GM12878 (cell line): ENCODE measurements at regions not wholly inside any gene's neighbourhood (a gene's known extent, or its start where the extent isn't known, plus 50 kb on each side); places are given as distances from the start of the nearest gene placed in this dataset.

Source experiments
- ATAC-seq: fragments of 200-7000 bp; cut with Tn5 transposase; 3 replicates; pipeline ENCODE4 v1.9.1; 2020; ENCODE audit warnings: mild to moderate bottlenecking, moderate library complexity
- BruUV-seq: library from RNA; stranded (reverse); fragments of 400-500 nt; replicated peaks from 2 replicates; lab custom pipeline; 2021; lab: Mats Ljungman, UMichigan
- CTCF ChIA-PET: fragments of 300-600 bp; sonication (Branson Sonifier 250); formaldehyde crosslinking; extraction: SDS; loops from one replicate; lab custom pipeline; 2021; ENCODE audit warnings: inconsistent platforms; lab: Yijun Ruan, JAX
- POLR2A ChIA-PET: fragments of 350-600 bp; formaldehyde crosslinking; extraction: SDS; loops from one replicate; lab custom pipeline; 2021; ENCODE audit warnings: inconsistent platforms; lab: Charles Lee
- RAD21 ChIA-PET: fragments of 300-600 bp; sonication (Branson Sonifier 250); formaldehyde crosslinking; loops from one replicate; lab custom pipeline; 2023; ENCODE audit warnings: antibody characterized with exemption; ENCODE audit not compliant: unreplicated experiment; lab: Charles Lee
- SMC1A ChIA-PET: fragments of 300-600 bp; sonication (Branson Sonifier 250); formaldehyde crosslinking; loops from one replicate; lab custom pipeline; 2023; ENCODE audit not compliant: unreplicated experiment, uncharacterized antibody; lab: Charles Lee
- DNase-seq: peaks from one replicate; pipeline ENCODE4 v3.0.0-alpha.2; 2011; ENCODE audit warnings: low read depth, low spot score
- FAIRE-seq: peaks from 3 replicates; lab custom pipeline; 2011; peaks lifted over from hg19 to GRCh38; lab: Jason Lieb, UNC
- H2AFZ ChIP-seq: 2 replicates; pipeline ENCODE4 v1.6.0; 2011; ENCODE audit warnings: low read depth, low read length, control low read depth; ENCODE audit not compliant: control insufficient read depth
- H3K27ac ChIP-seq: 2 replicates; pipeline ENCODE4 v1.5.1; 2011; ENCODE audit warnings: control low read depth; ENCODE audit not compliant: control insufficient read depth, insufficient read depth
- H3K27me3 ChIP-seq, 2 experiments: replicated peaks in 1 of 2; 2 replicates each; pipeline versions ENCODE4 v1.6.0 to v1.6.1; 2011; ENCODE audit warnings: low read length in 1 of 2; ENCODE audit not compliant: control insufficient read depth in 2 of 2, insufficient read depth in 2 of 2
- H3K36me3 ChIP-seq, 2 experiments: 2 replicates each; pipeline ENCODE4 v1.5.1; 2011; ENCODE audit warnings: low read length in 1 of 2; ENCODE audit not compliant: control insufficient read depth in 2 of 2, insufficient read depth in 2 of 2
- H3K4me1 ChIP-seq: 2 replicates; pipeline ENCODE4 v1.6.1; 2011; ENCODE audit warnings: mild to moderate bottlenecking, low read length, moderate library complexity, mixed read lengths; ENCODE audit not compliant: control insufficient read depth, insufficient read depth
- H3K4me2 ChIP-seq: 2 replicates; pipeline ENCODE4 v1.6.0; 2011; ENCODE audit warnings: control low read depth; ENCODE audit not compliant: control insufficient read depth, insufficient read depth
- H3K4me3 ChIP-seq: fragments of 200-600 bp; sonication (generic); 2 replicates; pipeline ENCODE4 v1.5.1; 2016
- H3K79me2 ChIP-seq: 2 replicates; pipeline ENCODE4 v1.6.0; 2011; ENCODE audit warnings: low read length; ENCODE audit not compliant: control insufficient read depth, insufficient read depth
- H3K9ac ChIP-seq: 2 replicates; pipeline ENCODE4 v1.8.0; 2011; ENCODE audit warnings: low read length, control low read depth, mixed read lengths; ENCODE audit not compliant: control insufficient read depth, insufficient read depth
- H3K9me3 ChIP-seq: replicated peaks from 3 replicates; pipeline ENCODE4 v1.5.1; 2011; ENCODE audit warnings: mild to moderate bottlenecking, low read length; ENCODE audit not compliant: control insufficient read depth, insufficient read depth
- H4K20me1 ChIP-seq: 2 replicates; pipeline ENCODE4 v1.6.0; 2011; ENCODE audit not compliant: control insufficient read depth, insufficient read depth
- EZH2 ChIP-seq: IDR thresholded peaks from 2 replicates; pipeline ENCODE4 v1.6.1; 2012; ENCODE audit warnings: low read depth, mild to moderate bottlenecking, control low read depth, inconsistent platforms, low read length, borderline replicate concordance; ENCODE audit not compliant: control insufficient read depth
- HDAC2 ChIP-seq: fragments of 200-600 bp; sonication (generic); IDR thresholded peaks from 2 replicates; pipeline ENCODE4 v1.6.1; 2017
- IRF4 ChIP-seq: IDR thresholded peaks from 2 replicates; pipeline ENCODE4 v1.6.1; 2011; ENCODE audit warnings: low read depth, low read length
- MEF2A ChIP-seq: IDR thresholded peaks from 2 replicates; pipeline ENCODE4 v1.6.1; 2011; ENCODE audit warnings: low read depth, mild to moderate bottlenecking, low read length, moderate library complexity; ENCODE audit not compliant: insufficient read depth
- RFX5 ChIP-seq: IDR thresholded peaks from 2 replicates; pipeline ENCODE4 v1.6.1; 2011; ENCODE audit warnings: low read depth, low read length, improper control_type of control experiment
- STAT3 ChIP-seq: IDR thresholded peaks from 2 replicates; pipeline ENCODE4 v1.6.1; 2011; ENCODE audit warnings: low read depth, low read length, improper control_type of control experiment
- YBX1 ChIP-seq: fragments of 450-650 bp; IDR thresholded peaks from 2 replicates; pipeline ENCODE4 v1.6.1; 2016; ENCODE audit warnings: antibody characterized with exemption
- WGBS: methylation state at CpG from one replicate; pipeline ENCODE4 v1.1.6; 2016; ENCODE audit warnings: low lambda C conversion rate; ENCODE audit not compliant: insufficient replicate concordance, insufficient coverage; ENCODE audit errors: missing lambda C conversion rate; 5-methylcytosine and 5-hydroxymethylcytosine counted together
- in situ Hi-C: fragments of 300-500 bp; cut with MboI; formaldehyde crosslinking; loops from 9 replicates; pipeline ENCODE4 v1.14.3; 2018; ENCODE audit warnings: mixed read lengths
- intact Hi-C: fragments of 100-400 bp; cut with micrococcal nuclease; formaldehyde crosslinking; loops from one replicate; pipeline ENCODE4 v1.14.2; 2022; ENCODE audit not compliant: unreplicated experiment
- TF ChIP-seq, protein P1 (sequence below): fragments of 450-650 bp; IDR thresholded peaks from 2 replicates; pipeline ENCODE4 v1.6.1; 2018; ENCODE audit warnings: mild to moderate bottlenecking, low read depth, moderate library complexity; ENCODE audit not compliant: partially characterized antibody
- TF ChIP-seq, protein P2 (sequence below): IDR thresholded peaks from 2 replicates; pipeline ENCODE4 v1.6.1; 2011; ENCODE audit warnings: low read depth, low read length, improper control_type of control experiment, borderline replicate concordance
- TF ChIP-seq, protein P3 (sequence below): IDR thresholded peaks from 2 replicates; pipeline ENCODE4 v1.6.1; 2012; ENCODE audit warnings: low read depth, low read length, improper control_type of control experiment
- TF ChIP-seq, protein P4 (sequence below): IDR thresholded peaks from 2 replicates; pipeline ENCODE4 v1.6.1; 2012; ENCODE audit warnings: low read depth, low read length, improper control_type of control experiment

DNA sequence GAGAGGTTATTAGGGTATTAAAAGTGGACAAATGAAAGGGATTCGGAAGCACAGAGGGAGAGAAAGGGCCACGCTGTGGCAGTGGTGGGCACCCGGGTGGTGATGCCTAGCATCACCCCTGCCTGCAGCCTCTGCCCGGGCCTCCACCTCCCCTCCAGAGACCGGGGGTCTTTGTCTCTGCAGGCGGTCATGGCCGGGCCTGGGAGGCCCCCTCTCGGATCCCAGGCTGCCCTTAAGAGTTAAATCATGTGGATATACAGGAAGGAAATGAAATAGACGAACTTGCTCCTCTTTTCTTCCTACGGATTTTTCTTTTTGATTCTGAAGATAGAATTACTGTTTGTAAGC lies 319.6 kb downstream of the ZNF536 start:
- Histone ChIP-seq H3K4me3 (no peak overlapping the region), H3K4me1 (no peaks in the 10 kb centered on the region), H4K20me1 (no peaks in the 10 kb centered on the region), H2AFZ (no peak overlapping the region), H3K79me2 (no peaks in the 10 kb centered on the region), H3K9ac (no peak overlapping the region), H3K4me2 (no peak overlapping the region), H3K36me3 (no peaks in the 10 kb centered on the region), H3K9me3 (no peaks in the 10 kb centered on the region), H3K27me3 (no peaks in the 10 kb centered on the region), H3K27ac (no peak overlapping the region)
- SMC1A ChIA-PET: no interaction called here
- RAD21 ChIA-PET: no interaction called here
- DNase-seq (no peak), ATAC-seq (no peak), FAIRE-seq (no peak)
- TF ChIP-seq, protein P1, sequence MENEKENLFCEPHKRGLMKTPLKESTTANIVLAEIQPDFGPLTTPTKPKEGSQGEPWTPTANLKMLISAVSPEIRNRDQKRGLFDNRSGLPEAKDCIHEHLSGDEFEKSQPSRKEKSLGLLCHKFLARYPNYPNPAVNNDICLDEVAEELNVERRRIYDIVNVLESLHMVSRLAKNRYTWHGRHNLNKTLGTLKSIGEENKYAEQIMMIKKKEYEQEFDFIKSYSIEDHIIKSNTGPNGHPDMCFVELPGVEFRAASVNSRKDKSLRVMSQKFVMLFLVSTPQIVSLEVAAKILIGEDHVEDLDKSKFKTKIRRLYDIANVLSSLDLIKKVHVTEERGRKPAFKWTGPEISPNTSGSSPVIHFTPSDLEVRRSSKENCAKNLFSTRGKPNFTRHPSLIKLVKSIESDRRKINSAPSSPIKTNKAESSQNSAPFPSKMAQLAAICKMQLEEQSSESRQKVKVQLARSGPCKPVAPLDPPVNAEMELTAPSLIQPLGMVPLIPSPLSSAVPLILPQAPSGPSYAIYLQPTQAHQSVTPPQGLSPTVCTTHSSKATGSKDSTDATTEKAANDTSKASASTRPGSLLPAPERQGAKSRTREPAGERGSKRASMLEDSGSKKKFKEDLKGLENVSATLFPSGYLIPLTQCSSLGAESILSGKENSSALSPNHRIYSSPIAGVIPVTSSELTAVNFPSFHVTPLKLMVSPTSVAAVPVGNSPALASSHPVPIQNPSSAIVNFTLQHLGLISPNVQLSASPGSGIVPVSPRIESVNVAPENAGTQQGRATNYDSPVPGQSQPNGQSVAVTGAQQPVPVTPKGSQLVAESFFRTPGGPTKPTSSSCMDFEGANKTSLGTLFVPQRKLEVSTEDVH: no peak
- in situ Hi-C loops (no loop called here), intact Hi-C loops (no loop called here)
- 13% methylated on average over 9 of the region's 10 CpGs for WGBS
- POLR2A ChIA-PET: no interaction called here
- CTCF ChIA-PET: no interaction called here
- no TSS peak for BruUV-seq

DNA sequence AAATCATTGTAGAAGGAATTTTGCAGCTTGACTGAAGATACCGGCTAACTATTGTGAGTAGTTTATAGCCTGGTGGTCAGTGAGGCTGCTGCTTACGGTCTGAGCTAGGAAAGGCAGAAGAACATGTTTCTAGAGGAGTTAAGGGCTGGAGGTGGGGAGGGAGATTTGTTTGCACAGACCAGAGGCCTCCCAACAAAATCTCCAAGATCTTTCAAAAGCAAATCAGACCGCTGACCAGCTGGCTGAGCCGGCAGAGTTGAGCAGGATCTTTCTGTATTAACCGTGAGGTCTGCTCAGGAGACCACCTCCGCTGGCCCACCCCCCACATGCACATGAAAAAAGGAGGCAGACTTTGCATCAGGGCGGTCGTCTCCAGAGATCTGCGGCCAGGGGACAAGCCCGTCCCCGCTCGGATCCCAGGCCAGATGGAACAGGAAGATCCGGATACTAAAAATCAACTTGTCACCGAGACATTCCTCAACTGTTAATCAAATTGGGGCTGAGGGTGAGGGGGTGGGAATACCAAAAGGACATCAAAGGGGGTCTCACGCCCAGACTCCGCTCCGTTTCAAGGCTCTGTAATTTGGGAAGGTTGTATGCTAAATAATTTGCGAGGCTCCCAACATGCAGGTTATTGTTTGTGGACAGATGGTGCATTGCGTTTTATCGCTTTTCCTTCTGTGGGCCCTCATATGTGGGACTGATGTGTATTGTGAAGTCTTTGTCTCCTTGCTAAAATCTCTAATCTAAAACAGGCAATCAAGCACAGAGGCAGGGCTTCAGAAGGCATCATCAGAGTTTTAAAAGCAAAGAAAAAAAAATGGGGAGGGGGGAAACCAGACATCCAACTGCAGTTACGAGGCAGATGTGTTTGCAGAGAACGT lies 319.0 kb downstream of the ZNF536 start:
- Histone ChIP-seq H3K9me3 (no peaks in the 10 kb centered on the region), H2AFZ (no peak overlapping the region), H3K4me3 (no peak overlapping the region), H3K36me3 (no peaks in the 10 kb centered on the region), H3K27ac (no peak overlapping the region), H3K4me2 (no peak overlapping the region), H3K27me3 (no peaks in the 10 kb centered on the region), H3K79me2 (no peaks in the 10 kb centered on the region), H3K4me1 (no peaks in the 10 kb centered on the region), H4K20me1 (no peaks in the 10 kb centered on the region), H3K9ac (no peak overlapping the region)
- CTCF ChIA-PET: no interaction called here
- intact Hi-C loops: no loop called here
- FAIRE-seq: no peak
- POLR2A ChIA-PET: no interaction called here
- SMC1A ChIA-PET: no interaction called here
- DNase-seq: no peak
- RAD21 ChIA-PET: no interaction called here
- no TSS peak for BruUV-seq
- in situ Hi-C loops: no loop called here
- 30% methylated on average over 21 of the region's 22 CpGs for WGBS
- no peak for ATAC-seq
- TF ChIP-seq YBX1 (no peak), HDAC2 (no peak), RFX5 (no peak), EZH2 (no peak), MEF2A (no peak), STAT3 (no peak), IRF4 (no peak)
- TF ChIP-seq, protein P2, sequence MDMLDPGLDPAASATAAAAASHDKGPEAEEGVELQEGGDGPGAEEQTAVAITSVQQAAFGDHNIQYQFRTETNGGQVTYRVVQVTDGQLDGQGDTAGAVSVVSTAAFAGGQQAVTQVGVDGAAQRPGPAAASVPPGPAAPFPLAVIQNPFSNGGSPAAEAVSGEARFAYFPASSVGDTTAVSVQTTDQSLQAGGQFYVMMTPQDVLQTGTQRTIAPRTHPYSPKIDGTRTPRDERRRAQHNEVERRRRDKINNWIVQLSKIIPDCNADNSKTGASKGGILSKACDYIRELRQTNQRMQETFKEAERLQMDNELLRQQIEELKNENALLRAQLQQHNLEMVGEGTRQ: no peak
- TF ChIP-seq, protein P3, sequence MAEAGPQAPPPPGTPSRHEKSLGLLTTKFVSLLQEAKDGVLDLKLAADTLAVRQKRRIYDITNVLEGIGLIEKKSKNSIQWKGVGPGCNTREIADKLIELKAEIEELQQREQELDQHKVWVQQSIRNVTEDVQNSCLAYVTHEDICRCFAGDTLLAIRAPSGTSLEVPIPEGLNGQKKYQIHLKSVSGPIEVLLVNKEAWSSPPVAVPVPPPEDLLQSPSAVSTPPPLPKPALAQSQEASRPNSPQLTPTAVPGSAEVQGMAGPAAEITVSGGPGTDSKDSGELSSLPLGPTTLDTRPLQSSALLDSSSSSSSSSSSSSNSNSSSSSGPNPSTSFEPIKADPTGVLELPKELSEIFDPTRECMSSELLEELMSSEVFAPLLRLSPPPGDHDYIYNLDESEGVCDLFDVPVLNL: no peak
- TF ChIP-seq, protein P4, sequence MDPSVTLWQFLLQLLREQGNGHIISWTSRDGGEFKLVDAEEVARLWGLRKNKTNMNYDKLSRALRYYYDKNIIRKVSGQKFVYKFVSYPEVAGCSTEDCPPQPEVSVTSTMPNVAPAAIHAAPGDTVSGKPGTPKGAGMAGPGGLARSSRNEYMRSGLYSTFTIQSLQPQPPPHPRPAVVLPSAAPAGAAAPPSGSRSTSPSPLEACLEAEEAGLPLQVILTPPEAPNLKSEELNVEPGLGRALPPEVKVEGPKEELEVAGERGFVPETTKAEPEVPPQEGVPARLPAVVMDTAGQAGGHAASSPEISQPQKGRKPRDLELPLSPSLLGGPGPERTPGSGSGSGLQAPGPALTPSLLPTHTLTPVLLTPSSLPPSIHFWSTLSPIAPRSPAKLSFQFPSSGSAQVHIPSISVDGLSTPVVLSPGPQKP: no peak
